ENCODE measurements at regions not wholly inside any gene's neighbourhood (a gene's known extent, or its start where the extent isn't known, plus 50 kb on each side); places are given as distances from the start of the nearest gene placed in this dataset.

GRCh38 chr3:3259181-3259580 lies 79.7 kb upstream of the CRBN start:
- H3K4me1 ChIP-seq (ENCODE audit: control insufficient read depth in 1 of 2, insufficient read depth in 2 of 2, low read length in 2 of 2): no peaks in the 10 kb centered on the region
- H4K20me1 ChIP-seq (ENCODE audit: insufficient read depth, low read length): no peaks in the 10 kb centered on the region
- no peaks in the 10 kb centered on the region for H3K27me3 ChIP-seq (ENCODE audit: control insufficient read depth in 2 of 2, insufficient read depth in 2 of 2, low read length in 2 of 2)
- no peaks in the 10 kb centered on the region for H3K36me3 ChIP-seq (replicated peaks in 1 of 2; ENCODE audit: control insufficient read depth in 1 of 2, insufficient read depth in 2 of 2, low read length in 2 of 2)
- H3K9ac ChIP-seq (ENCODE audit: insufficient read depth, low read length, poor library complexity, severe bottlenecking): no peak overlapping the region
- no peaks in the 10 kb centered on the region for H3K9me3 ChIP-seq (replicated peaks in 1 of 2; ENCODE audit: control insufficient read depth in 1 of 2, insufficient read depth in 1 of 2, low read length in 2 of 2)
- H3K4me3 ChIP-seq (replicated peaks in 1 of 3; ENCODE audit: low read depth in 2 of 3, low read length in 3 of 3): no peak overlapping the region
- no peak overlapping the region for H3K27ac Mint-ChIP-seq
- H2AFZ ChIP-seq (ENCODE audit: insufficient read depth, low read depth, low read length, poor library complexity, severe bottlenecking): no peak overlapping the region
- H3K36me3 Mint-ChIP-seq: no peaks in the 10 kb centered on the region
- peaks cover 3% of the 10 kb centered on the region for H3K4me1 Mint-ChIP-seq
- intact Hi-C loops (cut with micrococcal nuclease): no loop called here
- no peak overlapping the region for H3K27ac ChIP-seq (ENCODE audit: low read depth in 1 of 2, low read length in 2 of 2)
- no peak for DNase-seq
- no peak overlapping the region for H3K4me3 Mint-ChIP-seq
- no CpG with 5 or more reads among the region's 3 CpGs for WGBS (ENCODE audit: insufficient coverage)
- H3K9me3 Mint-ChIP-seq: peaks cover 0 to 9% (median 0%) of the 10 kb centered on the region in 7 donors
- no peaks in the 10 kb centered on the region for H3K27me3 Mint-ChIP-seq (ENCODE audit: low read depth in 3 of 3)
- no peaks in the 10 kb centered on the region for H3K79me2 ChIP-seq (ENCODE audit: insufficient read depth, low read length)
- no peak for TF ChIP-seq CTCF (IDR thresholded peaks at IDR 0.05)
- no peak overlapping the region for H3K4me2 ChIP-seq (replicated peaks; ENCODE audit: extremely low read depth, low read length, poor library complexity, severe bottlenecking)

GRCh38 chr3:3258281-3258680 lies 78.8 kb upstream of the CRBN start:
- Histone ChIP-seq H3K9me3 (replicated peaks in 1 of 2; ENCODE audit: control insufficient read depth in 1 of 2, insufficient read depth in 1 of 2, low read length in 2 of 2) (no peaks in the 10 kb centered on the region), H3K4me3 (replicated peaks in 1 of 3; ENCODE audit: low read depth in 2 of 3, low read length in 3 of 3) (no peak overlapping the region), H3K79me2 (ENCODE audit: insufficient read depth, low read length) (no peaks in the 10 kb centered on the region), H2AFZ (ENCODE audit: insufficient read depth, low read depth, low read length, poor library complexity, severe bottlenecking) (no peak overlapping the region), H3K27ac (ENCODE audit: low read depth in 1 of 2, low read length in 2 of 2) (no peak overlapping the region), H3K27me3 (ENCODE audit: control insufficient read depth in 2 of 2, insufficient read depth in 2 of 2, low read length in 2 of 2) (no peaks in the 10 kb centered on the region), H3K9ac (ENCODE audit: insufficient read depth, low read length, poor library complexity, severe bottlenecking) (no peak overlapping the region), H3K4me1 (ENCODE audit: control insufficient read depth in 1 of 2, insufficient read depth in 2 of 2, low read length in 2 of 2) (no peaks in the 10 kb centered on the region), H3K4me2 (replicated peaks; ENCODE audit: extremely low read depth, low read length, poor library complexity, severe bottlenecking) (no peak overlapping the region), H4K20me1 (ENCODE audit: insufficient read depth, low read length) (no peaks in the 10 kb centered on the region), H3K36me3 (replicated peaks in 1 of 2; ENCODE audit: control insufficient read depth in 1 of 2, insufficient read depth in 2 of 2, low read length in 2 of 2) (no peaks in the 10 kb centered on the region)
- Mint-ChIP-seq H3K4me3 (no peak overlapping the region), H3K9me3 (peaks cover 0 to 9% (median 3%) of the 10 kb centered on the region in 7 donors), H3K4me1 (peaks cover 3% of the 10 kb centered on the region), H3K36me3 (no peaks in the 10 kb centered on the region), H3K27ac (no peak overlapping the region), H3K27me3 (ENCODE audit: low read depth in 3 of 3) (no peaks in the 10 kb centered on the region)
- DNase-seq: no peak
- no CpG with 5 or more reads among the region's 3 CpGs for WGBS (ENCODE audit: insufficient coverage)
- TF ChIP-seq CTCF (IDR thresholded peaks at IDR 0.05): no peak
- intact Hi-C loops (cut with micrococcal nuclease): no loop called here
